ENCODE measurements at regions not wholly inside any gene's neighbourhood (a gene's known extent, or its start where the extent isn't known, plus 50 kb on each side); places are given as distances from the start of the nearest gene placed in this dataset.

- Histone ChIP-seq H3K36me3 (replicated peaks in 1 of 2; ENCODE audit: insufficient read depth in 1 of 2, low read depth in 2 of 2) (no peaks in the 10 kb centered on the region), H3K9me3 (no peaks in the 10 kb centered on the region), H3K27ac (no peak overlapping the region), H3K4me1 (no peaks in the 10 kb centered on the region), H3K4me3 (no peak overlapping the region), H3K27me3 (no peaks in the 10 kb centered on the region)
- ATAC-seq (no peak), DNase-seq (no peak)
- intact Hi-C loops (cut with DNase I) = no loop called here
- TF ChIP-seq POLR2A (IDR thresholded peaks at IDR 0.05) (no peak), CTCF (IDR thresholded peaks at IDR 0.05) (no peak)
- WGBS, 2 donors = 60 to 73% methylated on average over 7 of the region's 7 CpGs
These were observed 441.6 kb downstream of the CCDC91 start for GRCh38 chr12:28631831-28632230.

- TF ChIP-seq POLR2A (IDR thresholded peaks at IDR 0.05) = no peak
- TF ChIP-seq CTCF (IDR thresholded peaks at IDR 0.05) = no peak
- Histone ChIP-seq H3K27me3 (no peaks in the 10 kb centered on the region), H3K9me3 (no peaks in the 10 kb centered on the region), H3K36me3 (replicated peaks in 1 of 2; ENCODE audit: insufficient read depth in 1 of 2, low read depth in 2 of 2) (no peaks in the 10 kb centered on the region), H3K4me1 (no peaks in the 10 kb centered on the region), H3K27ac (no peak overlapping the region), H3K4me3 (no peak overlapping the region)
- WGBS, 2 donors = 46 to 60% methylated on average over 1 of the region's 1 CpG
- ATAC-seq (no peak), DNase-seq (no peak)
- intact Hi-C loops (cut with DNase I) = no loop called here
These were observed 450.3 kb downstream of the CCDC91 start for GRCh38 chr12:28640519-28640918.

DNA sequence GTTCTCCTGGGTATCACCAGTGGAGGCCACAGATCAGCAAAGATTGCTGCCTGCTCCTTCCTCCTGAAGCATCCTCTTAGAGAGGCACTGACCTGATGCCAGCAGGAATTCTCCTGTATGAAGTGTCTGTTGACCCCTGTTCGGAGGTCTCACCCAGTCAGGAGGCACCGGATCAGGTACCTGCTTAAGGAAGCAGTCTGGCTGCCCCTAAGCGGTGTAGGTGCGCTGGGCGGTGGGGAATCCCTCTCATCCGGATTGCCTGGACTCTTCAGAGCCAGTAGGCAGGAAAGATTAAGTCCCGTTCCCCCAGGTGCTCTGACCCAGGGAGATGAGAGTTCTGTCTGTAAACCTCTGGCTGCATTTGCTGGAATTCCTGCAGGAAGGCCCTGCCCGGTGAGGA lies 455.2 kb downstream of the CCDC91 start:
- Histone ChIP-seq H3K9me3 (no peaks in the 10 kb centered on the region), H3K4me1 (no peaks in the 10 kb centered on the region), H3K27me3 (no peaks in the 10 kb centered on the region), H3K27ac (no peak overlapping the region), H3K4me3 (no peak overlapping the region), H3K36me3 (replicated peaks in 1 of 2; ENCODE audit: insufficient read depth in 1 of 2, low read depth in 2 of 2) (no peaks in the 10 kb centered on the region)
- 86 to 100% methylated on average over 1 to 8 of the region's 8 CpGs for WGBS, 2 donors
- DNase-seq (no peak), ATAC-seq (no peak)
- intact Hi-C loops (cut with DNase I) = no loop called here
- no peak for TF ChIP-seq CTCF (IDR thresholded peaks at IDR 0.05)

GRCh38 chr12:28645891-28646290 lies 455.6 kb downstream of the CCDC91 start:
- Histone ChIP-seq H3K4me1 (no peaks in the 10 kb centered on the region), H3K4me3 (no peak overlapping the region), H3K27me3 (no peaks in the 10 kb centered on the region), H3K9me3 (no peaks in the 10 kb centered on the region), H3K27ac (no peak overlapping the region), H3K36me3 (replicated peaks in 1 of 2; ENCODE audit: insufficient read depth in 1 of 2, low read depth in 2 of 2) (no peaks in the 10 kb centered on the region)
- TF ChIP-seq CTCF (IDR thresholded peaks at IDR 0.05) (no peak), POLR2A (IDR thresholded peaks at IDR 0.05) (no peak)
- 89 to 90% methylated on average over 4 to 11 of the region's 13 CpGs for WGBS, 2 donors
- ATAC-seq = no peak
- intact Hi-C loops (cut with DNase I) = no loop called here
- no peak for DNase-seq

GRCh38 chr12:28650906-28651305 lies 460.6 kb downstream of the CCDC91 start:
- DNase-seq (no peak), ATAC-seq (no peak)
- Histone ChIP-seq H3K4me3 (no peak overlapping the region), H3K27me3 (no peaks in the 10 kb centered on the region), H3K36me3 (replicated peaks in 1 of 2; ENCODE audit: insufficient read depth in 1 of 2, low read depth in 2 of 2) (no peaks in the 10 kb centered on the region), H3K27ac (no peak overlapping the region), H3K4me1 (no peaks in the 10 kb centered on the region), H3K9me3 (no peaks in the 10 kb centered on the region)
- intact Hi-C loops (cut with DNase I) = no loop called here
- no peak for TF ChIP-seq CTCF (IDR thresholded peaks at IDR 0.05)
- TF ChIP-seq POLR2A (IDR thresholded peaks at IDR 0.05) = no peak
- 94 to 100% methylated on average over 1 of the region's 1 CpG for WGBS, 2 donors
